ENCODE measurements at regions not wholly inside any gene's neighbourhood (a gene's known extent, or its start where the extent isn't known, plus 50 kb on each side); places are given as distances from the start of the nearest gene placed in this dataset.

DNA sequence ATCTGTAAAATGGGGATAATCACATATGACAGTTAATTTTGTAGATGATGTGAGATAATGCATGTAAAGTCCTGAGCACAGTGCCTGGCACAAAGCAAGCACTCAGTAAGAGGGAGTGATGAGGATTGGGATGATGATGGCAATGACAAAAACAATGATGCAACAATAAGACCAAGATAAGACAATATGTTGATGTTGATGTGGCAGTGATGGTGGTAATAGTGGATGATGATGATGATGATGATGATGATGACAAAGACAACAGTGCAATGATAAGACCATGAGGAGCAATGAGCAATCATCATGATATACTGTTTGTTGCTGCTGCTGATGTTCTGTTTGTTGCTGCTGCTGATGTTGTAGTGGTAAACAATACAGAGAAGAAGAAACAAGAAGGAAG, 344.1 kb downstream of the NPIPA8 start:
- Histone ChIP-seq H3K36me3 (ENCODE audit: control insufficient read depth in 4 of 4, insufficient read depth in 4 of 4, low read length in 3 of 4) (no peaks in the 10 kb centered on the region), H3K4me1 (ENCODE audit: control extremely low read depth in 1 of 4, control insufficient read depth in 4 of 4, insufficient read depth in 4 of 4, low read length in 3 of 4) (no peaks in the 10 kb centered on the region), H3K27me3 (replicated peaks in 2 of 5; ENCODE audit: control insufficient read depth in 4 of 5, insufficient read depth in 5 of 5, low read length in 4 of 5) (peaks cover 0 to 20% (median 6%) of the 10 kb centered on the region in 5 experiments), H3K9me3 (ENCODE audit: control extremely low read depth in 1 of 5, control insufficient read depth in 4 of 5, insufficient read depth in 2 of 5, low read depth in 1 of 5, low read length in 4 of 5) (no peaks in the 10 kb centered on the region), H3K4me3 (ENCODE audit: control insufficient read depth in 1 of 7, extremely low read depth in 1 of 7, insufficient read depth in 4 of 7, low read depth in 2 of 7, low read length in 6 of 7) (no peak overlapping the region), H3K27ac (ENCODE audit: insufficient read depth in 1 of 2, low read depth in 1 of 2, low read length in 2 of 2, poor library complexity in 1 of 2, severe bottlenecking in 2 of 2) (no peak overlapping the region)
- no peak for DNase-seq
- ChIA-PET CTCF (no interaction called here), POLR2A (no interaction called here)

- POLR2A ChIA-PET, result no interaction called here
- Histone ChIP-seq H3K36me3 (ENCODE audit: control insufficient read depth in 4 of 4, insufficient read depth in 4 of 4, low read length in 3 of 4) (no peaks in the 10 kb centered on the region), H3K27ac (ENCODE audit: insufficient read depth in 1 of 2, low read depth in 1 of 2, low read length in 2 of 2, poor library complexity in 1 of 2, severe bottlenecking in 2 of 2) (no peak overlapping the region), H3K9me3 (ENCODE audit: control extremely low read depth in 1 of 5, control insufficient read depth in 4 of 5, insufficient read depth in 2 of 5, low read depth in 1 of 5, low read length in 4 of 5) (no peaks in the 10 kb centered on the region), H3K4me3 (ENCODE audit: control insufficient read depth in 1 of 7, extremely low read depth in 1 of 7, insufficient read depth in 4 of 7, low read depth in 2 of 7, low read length in 6 of 7) (no peak overlapping the region), H3K4me1 (ENCODE audit: control extremely low read depth in 1 of 4, control insufficient read depth in 4 of 4, insufficient read depth in 4 of 4, low read length in 3 of 4) (no peaks in the 10 kb centered on the region), H3K27me3 (replicated peaks in 2 of 5; ENCODE audit: control insufficient read depth in 4 of 5, insufficient read depth in 5 of 5, low read length in 4 of 5) (peaks cover 0 to 15% (median 6%) of the 10 kb centered on the region in 5 experiments)
- CTCF ChIA-PET, result no interaction called here
- no peak for DNase-seq
- WGBS (ENCODE audit: insufficient coverage), result 90% methylated on average over 4 of the region's 4 CpGs
These were observed 347.3 kb downstream of the NPIPA8 start for GRCh38 chr16:17989255-17989654.

GRCh38 chr16:17988839-17989238, 347.7 kb downstream of the NPIPA8 start:
- H3K4me1 ChIP-seq (ENCODE audit: control extremely low read depth in 1 of 4, control insufficient read depth in 4 of 4, insufficient read depth in 4 of 4, low read length in 3 of 4), result no peaks in the 10 kb centered on the region
- DNase-seq, result no peak
- no peak overlapping the region for H3K4me3 ChIP-seq (ENCODE audit: control insufficient read depth in 1 of 7, extremely low read depth in 1 of 7, insufficient read depth in 4 of 7, low read depth in 2 of 7, low read length in 6 of 7)
- no peak overlapping the region for H3K27ac ChIP-seq (ENCODE audit: insufficient read depth in 1 of 2, low read depth in 1 of 2, low read length in 2 of 2, poor library complexity in 1 of 2, severe bottlenecking in 2 of 2)
- 90% methylated on average over 2 of the region's 3 CpGs for WGBS (ENCODE audit: insufficient coverage)
- H3K9me3 ChIP-seq (ENCODE audit: control extremely low read depth in 1 of 5, control insufficient read depth in 4 of 5, insufficient read depth in 2 of 5, low read depth in 1 of 5, low read length in 4 of 5), result no peaks in the 10 kb centered on the region
- peaks cover 0 to 11% (median 6%) of the 10 kb centered on the region in 5 experiments for H3K27me3 ChIP-seq (replicated peaks in 2 of 5; ENCODE audit: control insufficient read depth in 4 of 5, insufficient read depth in 5 of 5, low read length in 4 of 5)
- ChIA-PET POLR2A (no interaction called here), CTCF (no interaction called here)
- no peaks in the 10 kb centered on the region for H3K36me3 ChIP-seq (ENCODE audit: control insufficient read depth in 4 of 4, insufficient read depth in 4 of 4, low read length in 3 of 4)

DNA sequence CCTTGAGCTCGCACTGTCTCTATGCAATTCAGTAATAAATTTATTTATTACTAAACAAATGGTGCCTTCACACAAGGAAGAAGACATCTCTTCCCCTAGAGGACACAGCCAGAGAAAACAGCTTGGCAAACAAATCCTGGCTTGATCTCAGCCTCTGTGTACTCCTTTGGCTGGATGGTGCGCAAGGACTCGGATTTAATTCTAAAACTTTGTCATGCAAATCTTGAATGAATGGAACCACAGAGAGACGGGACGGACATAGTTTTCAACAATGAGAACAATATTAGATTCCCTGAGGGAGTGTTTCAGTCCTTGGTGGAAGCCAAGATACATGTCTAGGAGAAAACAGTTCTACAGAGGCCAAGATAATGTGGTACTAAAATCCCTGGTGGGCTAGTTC, 349.5 kb downstream of the NPIPA8 start:
- no peaks in the 10 kb centered on the region for H3K4me1 ChIP-seq (ENCODE audit: control extremely low read depth in 1 of 4, control insufficient read depth in 4 of 4, insufficient read depth in 4 of 4, low read length in 3 of 4)
- ChIA-PET POLR2A (no interaction called here), CTCF (no interaction called here)
- H3K27ac ChIP-seq (ENCODE audit: insufficient read depth in 1 of 2, low read depth in 1 of 2, low read length in 2 of 2, poor library complexity in 1 of 2, severe bottlenecking in 2 of 2), result no peak overlapping the region
- DNase-seq, result no peak
- no peaks in the 10 kb centered on the region for H3K9me3 ChIP-seq (ENCODE audit: control extremely low read depth in 1 of 5, control insufficient read depth in 4 of 5, insufficient read depth in 2 of 5, low read depth in 1 of 5, low read length in 4 of 5)
- peaks cover 0 to 12% (median 6%) of the 10 kb centered on the region in 5 experiments for H3K27me3 ChIP-seq (replicated peaks in 2 of 5; ENCODE audit: control insufficient read depth in 4 of 5, insufficient read depth in 5 of 5, low read length in 4 of 5)
- no peak overlapping the region for H3K4me3 ChIP-seq (ENCODE audit: control insufficient read depth in 1 of 7, extremely low read depth in 1 of 7, insufficient read depth in 4 of 7, low read depth in 2 of 7, low read length in 6 of 7)
- WGBS (ENCODE audit: insufficient coverage), result 100% methylated on average over 4 of the region's 5 CpGs
- H3K36me3 ChIP-seq (ENCODE audit: control insufficient read depth in 4 of 4, insufficient read depth in 4 of 4, low read length in 3 of 4), result no peaks in the 10 kb centered on the region

- no peak for DNase-seq
- 100% methylated on average over 5 of the region's 8 CpGs for WGBS (ENCODE audit: insufficient coverage)
- no peak overlapping the region for H3K27ac ChIP-seq (ENCODE audit: insufficient read depth in 1 of 2, low read depth in 1 of 2, low read length in 2 of 2, poor library complexity in 1 of 2, severe bottlenecking in 2 of 2)
- ChIA-PET CTCF (no interaction called here), POLR2A (interaction anchor here (0.5 kb wide), 1 partner anchor 536 kb away, joined by 3 read pairs; no protein-coding TSS in a partner anchor)
- no peak overlapping the region for H3K4me3 ChIP-seq (ENCODE audit: control insufficient read depth in 1 of 7, extremely low read depth in 1 of 7, insufficient read depth in 4 of 7, low read depth in 2 of 7, low read length in 6 of 7)
- H3K27me3 ChIP-seq (replicated peaks in 2 of 5; ENCODE audit: control insufficient read depth in 4 of 5, insufficient read depth in 5 of 5, low read length in 4 of 5), result peaks cover 0 to 6% (median 2%) of the 10 kb centered on the region in 5 experiments
- H3K4me1 ChIP-seq (ENCODE audit: control extremely low read depth in 1 of 4, control insufficient read depth in 4 of 4, insufficient read depth in 4 of 4, low read length in 3 of 4), result no peaks in the 10 kb centered on the region
- H3K36me3 ChIP-seq (ENCODE audit: control insufficient read depth in 4 of 4, insufficient read depth in 4 of 4, low read length in 3 of 4), result no peaks in the 10 kb centered on the region
- no peaks in the 10 kb centered on the region for H3K9me3 ChIP-seq (ENCODE audit: control extremely low read depth in 1 of 5, control insufficient read depth in 4 of 5, insufficient read depth in 2 of 5, low read depth in 1 of 5, low read length in 4 of 5)
These were observed 351.7 kb downstream of the NPIPA8 start for GRCh38 chr16:17984810-17985209.

DNA sequence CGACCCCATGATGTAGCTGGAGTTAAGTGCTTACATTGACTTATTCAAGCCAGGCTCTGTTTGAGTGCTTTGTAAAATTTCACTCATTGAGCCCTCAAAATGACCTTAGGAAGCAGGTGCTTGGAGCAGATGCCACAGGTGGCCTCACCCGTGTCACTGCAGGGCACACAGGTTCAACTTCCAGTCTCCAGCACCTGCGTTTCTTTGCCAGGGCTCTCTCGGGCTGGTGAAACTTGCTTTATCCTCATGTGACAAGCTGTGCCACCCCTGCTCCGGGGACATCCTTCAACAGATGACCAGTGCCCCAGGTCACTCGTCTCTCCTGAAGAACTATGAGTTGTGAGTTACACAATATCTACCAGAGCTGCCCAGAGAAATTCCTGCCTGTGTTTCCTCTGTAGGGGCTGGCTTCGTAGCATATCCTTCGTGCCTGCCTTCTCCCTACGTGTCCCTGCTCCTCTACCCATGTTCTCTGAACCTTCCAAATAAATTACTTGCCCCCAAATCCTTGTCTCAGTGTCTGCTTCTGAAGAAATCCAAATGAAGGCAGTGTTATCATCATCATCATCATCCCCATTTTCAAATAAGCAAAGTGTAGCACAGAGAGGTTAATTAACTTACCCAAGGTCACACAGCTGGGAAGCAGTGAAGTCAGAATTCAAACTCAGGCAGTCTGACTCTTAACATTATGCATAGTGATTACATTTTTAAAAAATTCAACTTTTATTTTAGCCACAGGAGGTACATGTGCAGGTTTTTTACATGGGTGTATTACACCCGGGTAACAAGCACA, 352.5 kb downstream of the NPIPA8 start:
- H3K27me3 ChIP-seq (replicated peaks in 2 of 5; ENCODE audit: control insufficient read depth in 4 of 5, insufficient read depth in 5 of 5, low read length in 4 of 5), result peaks cover 0 to 6% (median 0%) of the 10 kb centered on the region in 5 experiments
- CTCF ChIA-PET, result no interaction called here
- POLR2A ChIA-PET, result no interaction called here
- 94% methylated on average over 9 of the region's 10 CpGs for WGBS (ENCODE audit: insufficient coverage)
- H3K27ac ChIP-seq (ENCODE audit: insufficient read depth in 1 of 2, low read depth in 1 of 2, low read length in 2 of 2, poor library complexity in 1 of 2, severe bottlenecking in 2 of 2), result no peak overlapping the region
- H3K36me3 ChIP-seq (ENCODE audit: control insufficient read depth in 4 of 4, insufficient read depth in 4 of 4, low read length in 3 of 4), result no peaks in the 10 kb centered on the region
- DNase-seq, result no peak
- no peak overlapping the region for H3K4me3 ChIP-seq (ENCODE audit: control insufficient read depth in 1 of 7, extremely low read depth in 1 of 7, insufficient read depth in 4 of 7, low read depth in 2 of 7, low read length in 6 of 7)
- H3K4me1 ChIP-seq (ENCODE audit: control extremely low read depth in 1 of 4, control insufficient read depth in 4 of 4, insufficient read depth in 4 of 4, low read length in 3 of 4), result no peaks in the 10 kb centered on the region
- no peaks in the 10 kb centered on the region for H3K9me3 ChIP-seq (ENCODE audit: control extremely low read depth in 1 of 5, control insufficient read depth in 4 of 5, insufficient read depth in 2 of 5, low read depth in 1 of 5, low read length in 4 of 5)

- Histone ChIP-seq H3K36me3 (ENCODE audit: control insufficient read depth in 4 of 4, insufficient read depth in 4 of 4, low read length in 3 of 4) (no peaks in the 10 kb centered on the region), H3K4me1 (ENCODE audit: control extremely low read depth in 1 of 4, control insufficient read depth in 4 of 4, insufficient read depth in 4 of 4, low read length in 3 of 4) (no peaks in the 10 kb centered on the region), H3K9me3 (ENCODE audit: control extremely low read depth in 1 of 5, control insufficient read depth in 4 of 5, insufficient read depth in 2 of 5, low read depth in 1 of 5, low read length in 4 of 5) (no peaks in the 10 kb centered on the region), H3K4me3 (ENCODE audit: control insufficient read depth in 1 of 7, extremely low read depth in 1 of 7, insufficient read depth in 4 of 7, low read depth in 2 of 7, low read length in 6 of 7) (no peak overlapping the region), H3K27ac (ENCODE audit: insufficient read depth in 1 of 2, low read depth in 1 of 2, low read length in 2 of 2, poor library complexity in 1 of 2, severe bottlenecking in 2 of 2) (no peak overlapping the region), H3K27me3 (replicated peaks in 2 of 5; ENCODE audit: control insufficient read depth in 4 of 5, insufficient read depth in 5 of 5, low read length in 4 of 5) (peaks cover 0 to 3% (median 0%) of the 10 kb centered on the region in 5 experiments)
- ChIA-PET POLR2A (no interaction called here), CTCF (no interaction called here)
- WGBS (ENCODE audit: insufficient coverage), result 100% methylated on average over 1 of the region's 2 CpGs
- no peak for DNase-seq
These were observed 353.4 kb downstream of the NPIPA8 start for GRCh38 chr16:17983114-17983513.
